Omental fat pad (tissue), 3 donors: ENCODE measurements at regions not wholly inside any gene's neighbourhood (a gene's known extent, or its start where the extent isn't known, plus 50 kb on each side); places are given as distances from the start of the nearest gene placed in this dataset.
"Not testable (repeated sequence)": the region's sequence is repeated elsewhere in the genome, so short reads cannot be mapped to it uniquely, and the experiment has no call there.

Experiments used
- ATAC-seq: fragments of 150-250 bp; one replicate; pipeline ENCODE4 v1.9.1; 2016; ENCODE audit warnings: mild to moderate bottlenecking, moderate library complexity; ENCODE audit not compliant: low FRiP score
- DNase-seq: peaks from one replicate; pipeline ENCODE4 v3.0.0-alpha.2; 2019; ENCODE audit warnings: low spot score
- CTCF ChIP-seq, 3 donors: fragments of 450-650 bp; IDR thresholded peaks; one replicate each; pipeline ENCODE4 v1.5.1; 2016 to 2017; ENCODE audit warnings: antibody characterized with exemption in 3 of 3, mild to moderate bottlenecking in 3 of 3, moderate library complexity in 2 of 3

- peak; percentile 81 for ATAC-seq
- TF ChIP-seq CTCF (IDR thresholded peaks at IDR 0.05), result no peak
- no peak for DNase-seq
Measured at GRCh38 chr13:88704600-88705275, 1033.6 kb downstream of the SLITRK5 start.

- ATAC-seq (no peak), DNase-seq (no peak)
- no peak for TF ChIP-seq CTCF (IDR thresholded peaks at IDR 0.05)
Measured at GRCh38 chr13:88707646-88708045, 1036.5 kb downstream of the SLITRK5 start.

- no peak for ATAC-seq
- no peak for DNase-seq
- no peak for TF ChIP-seq CTCF (IDR thresholded peaks at IDR 0.05)
Measured at GRCh38 chr13:88717946-88718345, 1046.8 kb downstream of the SLITRK5 start.

GRCh38 chr13:88718781-88719180, 1047.6 kb downstream of the SLITRK5 start:
- no peak for TF ChIP-seq CTCF (IDR thresholded peaks at IDR 0.05)
- ATAC-seq (no peak), DNase-seq (no peak)

- no peak for TF ChIP-seq CTCF (IDR thresholded peaks at IDR 0.05)
- no peak for DNase-seq
- ATAC-seq, result no peak
Measured at GRCh38 chr13:88726075-88726474, 1054.9 kb downstream of the SLITRK5 start.

GRCh38 chr13:88727236-88727635, 1056.1 kb downstream of the SLITRK5 start:
- ATAC-seq, DNase-seq: not testable (repeated sequence)

GRCh38 chr13:88729605-88730004, 1058.4 kb downstream of the SLITRK5 start:
- no peak for ATAC-seq
- TF ChIP-seq CTCF (IDR thresholded peaks at IDR 0.05), result no peak
- DNase-seq, result no peak
